Panc1 (cell line): ENCODE measurements at regions not wholly inside any gene's neighbourhood (a gene's known extent, or its start where the extent isn't known, plus 50 kb on each side); places are given as distances from the start of the nearest gene placed in this dataset.

ENCODE experiments used
- POLR2AphosphoS5 ChIP-seq: IDR thresholded peaks from 2 replicates; pipeline ENCODE4 v1.6.1; 2012; ENCODE audit warnings: mild to moderate bottlenecking, low read depth, low read length, moderate library complexity
- TCF7L2 ChIP-seq: IDR thresholded peaks from 2 replicates; pipeline ENCODE4 v1.6.1; 2011; ENCODE audit warnings: mild to moderate bottlenecking, low read depth, low read length, inconsistent platforms
- TF ChIP-seq, protein P1 (sequence below): fragments of 450-650 bp; IDR thresholded peaks from 2 replicates; pipeline ENCODE4 v1.5.1; 2017; ENCODE audit warnings: mild to moderate bottlenecking
- TF ChIP-seq, protein P2 (sequence below), 2 experiments: IDR thresholded peaks; 2 replicates each; pipeline ENCODE4 v1.6.1; 2011 to 2012; ENCODE audit warnings: low read depth in 2 of 2, control low read depth in 1 of 2, low read length in 1 of 2, mild to moderate bottlenecking in 1 of 2, moderate library complexity in 1 of 2; ENCODE audit not compliant: insufficient read depth in 1 of 2

DNA sequence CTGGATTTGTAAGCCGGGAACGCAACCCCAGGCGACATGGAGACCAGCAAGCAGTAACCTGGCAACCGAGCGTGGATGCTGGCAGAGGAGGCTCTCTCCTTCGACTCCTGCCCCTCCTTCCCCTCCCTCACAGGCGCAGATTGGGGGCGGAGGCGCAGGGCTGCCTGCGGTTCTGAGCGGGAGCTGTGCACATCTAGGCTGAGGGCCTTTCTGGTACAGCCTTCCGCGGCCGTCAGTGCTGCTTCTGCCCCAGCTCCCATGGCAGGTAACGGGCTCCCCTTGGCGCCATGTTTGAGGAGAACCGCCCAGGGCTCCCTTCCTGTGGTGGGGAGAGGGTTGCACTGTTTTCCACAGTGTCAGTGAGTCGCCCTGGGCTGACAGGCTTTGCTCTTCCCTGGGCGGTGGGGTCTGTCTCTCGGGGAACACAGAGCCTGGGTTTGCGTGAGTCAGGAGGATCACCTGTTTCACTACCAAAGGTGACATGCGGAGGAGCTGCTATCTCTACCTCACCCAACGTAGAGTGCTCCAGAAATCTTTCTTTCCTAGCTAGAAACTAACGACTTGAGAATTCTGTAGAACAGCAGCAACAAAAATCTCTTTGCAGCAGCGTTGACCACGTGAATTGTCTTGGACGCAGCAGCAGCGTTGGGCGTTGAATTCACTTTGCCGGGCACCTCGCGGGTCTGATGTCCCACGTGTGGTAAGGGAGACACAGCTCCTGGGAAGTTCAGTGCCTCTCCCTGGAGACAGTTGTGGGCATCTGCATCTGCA, 154.8 kb upstream of the COBL start:
- TF ChIP-seq, protein P1, sequence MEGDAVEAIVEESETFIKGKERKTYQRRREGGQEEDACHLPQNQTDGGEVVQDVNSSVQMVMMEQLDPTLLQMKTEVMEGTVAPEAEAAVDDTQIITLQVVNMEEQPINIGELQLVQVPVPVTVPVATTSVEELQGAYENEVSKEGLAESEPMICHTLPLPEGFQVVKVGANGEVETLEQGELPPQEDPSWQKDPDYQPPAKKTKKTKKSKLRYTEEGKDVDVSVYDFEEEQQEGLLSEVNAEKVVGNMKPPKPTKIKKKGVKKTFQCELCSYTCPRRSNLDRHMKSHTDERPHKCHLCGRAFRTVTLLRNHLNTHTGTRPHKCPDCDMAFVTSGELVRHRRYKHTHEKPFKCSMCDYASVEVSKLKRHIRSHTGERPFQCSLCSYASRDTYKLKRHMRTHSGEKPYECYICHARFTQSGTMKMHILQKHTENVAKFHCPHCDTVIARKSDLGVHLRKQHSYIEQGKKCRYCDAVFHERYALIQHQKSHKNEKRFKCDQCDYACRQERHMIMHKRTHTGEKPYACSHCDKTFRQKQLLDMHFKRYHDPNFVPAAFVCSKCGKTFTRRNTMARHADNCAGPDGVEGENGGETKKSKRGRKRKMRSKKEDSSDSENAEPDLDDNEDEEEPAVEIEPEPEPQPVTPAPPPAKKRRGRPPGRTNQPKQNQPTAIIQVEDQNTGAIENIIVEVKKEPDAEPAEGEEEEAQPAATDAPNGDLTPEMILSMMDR = no peak
- TF ChIP-seq POLR2AphosphoS5 = no peak
- TF ChIP-seq, protein P2, sequence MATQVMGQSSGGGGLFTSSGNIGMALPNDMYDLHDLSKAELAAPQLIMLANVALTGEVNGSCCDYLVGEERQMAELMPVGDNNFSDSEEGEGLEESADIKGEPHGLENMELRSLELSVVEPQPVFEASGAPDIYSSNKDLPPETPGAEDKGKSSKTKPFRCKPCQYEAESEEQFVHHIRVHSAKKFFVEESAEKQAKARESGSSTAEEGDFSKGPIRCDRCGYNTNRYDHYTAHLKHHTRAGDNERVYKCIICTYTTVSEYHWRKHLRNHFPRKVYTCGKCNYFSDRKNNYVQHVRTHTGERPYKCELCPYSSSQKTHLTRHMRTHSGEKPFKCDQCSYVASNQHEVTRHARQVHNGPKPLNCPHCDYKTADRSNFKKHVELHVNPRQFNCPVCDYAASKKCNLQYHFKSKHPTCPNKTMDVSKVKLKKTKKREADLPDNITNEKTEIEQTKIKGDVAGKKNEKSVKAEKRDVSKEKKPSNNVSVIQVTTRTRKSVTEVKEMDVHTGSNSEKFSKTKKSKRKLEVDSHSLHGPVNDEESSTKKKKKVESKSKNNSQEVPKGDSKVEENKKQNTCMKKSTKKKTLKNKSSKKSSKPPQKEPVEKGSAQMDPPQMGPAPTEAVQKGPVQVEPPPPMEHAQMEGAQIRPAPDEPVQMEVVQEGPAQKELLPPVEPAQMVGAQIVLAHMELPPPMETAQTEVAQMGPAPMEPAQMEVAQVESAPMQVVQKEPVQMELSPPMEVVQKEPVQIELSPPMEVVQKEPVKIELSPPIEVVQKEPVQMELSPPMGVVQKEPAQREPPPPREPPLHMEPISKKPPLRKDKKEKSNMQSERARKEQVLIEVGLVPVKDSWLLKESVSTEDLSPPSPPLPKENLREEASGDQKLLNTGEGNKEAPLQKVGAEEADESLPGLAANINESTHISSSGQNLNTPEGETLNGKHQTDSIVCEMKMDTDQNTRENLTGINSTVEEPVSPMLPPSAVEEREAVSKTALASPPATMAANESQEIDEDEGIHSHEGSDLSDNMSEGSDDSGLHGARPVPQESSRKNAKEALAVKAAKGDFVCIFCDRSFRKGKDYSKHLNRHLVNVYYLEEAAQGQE (IDR thresholded peaks at IDR 0.05; ENCODE audit: insufficient read depth in 1 of 2, low read depth in 2 of 2, low read length in 1 of 2) = no peak
- no peak for TF ChIP-seq TCF7L2
